Glomerular visceral epithelial cell (primary cell): ENCODE measurements at regions not wholly inside any gene's neighbourhood (a gene's known extent, or its start where the extent isn't known, plus 50 kb on each side); places are given as distances from the start of the nearest gene placed in this dataset.
"Not testable (repeated sequence)": the region's sequence is repeated elsewhere in the genome, so short reads cannot be mapped to it uniquely, and the experiment has no call there.

Source experiments
- DNase-seq: peaks from one replicate; pipeline ENCODE4 v3.0.0-alpha.2; 2016; ENCODE audit errors: extremely low spot score

DNA sequence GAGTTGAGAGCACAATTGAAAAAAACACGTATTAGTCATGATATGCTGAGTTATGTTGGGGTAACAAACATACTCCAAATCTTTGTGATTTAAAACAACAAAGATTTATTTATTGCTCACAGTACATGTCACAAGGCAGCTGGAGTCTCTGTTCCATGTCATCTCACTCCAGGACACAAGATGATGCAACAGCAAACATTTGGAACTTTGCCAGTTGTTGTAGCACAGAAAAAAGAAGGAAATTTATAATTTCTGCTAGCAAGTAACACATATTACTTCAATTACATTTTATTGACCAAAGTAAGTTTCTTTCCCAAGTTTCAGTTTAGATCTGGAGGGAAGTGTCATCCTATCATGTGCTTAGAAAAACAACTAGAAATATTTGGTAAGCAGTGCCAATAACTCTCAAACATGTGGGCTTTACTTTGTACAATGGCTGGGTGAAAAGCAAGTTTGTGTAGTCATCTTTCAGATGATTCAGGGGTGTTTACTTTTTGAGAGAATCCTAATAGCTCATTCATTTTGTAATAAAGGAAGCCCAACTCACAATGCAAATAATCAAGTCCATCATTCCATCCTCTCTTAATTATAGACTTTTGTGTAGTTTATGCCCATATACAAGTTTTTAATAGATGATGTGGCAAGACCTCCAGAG, 452.3 kb downstream of the ZIC3 start:
- DNase-seq, result no peak

DNA sequence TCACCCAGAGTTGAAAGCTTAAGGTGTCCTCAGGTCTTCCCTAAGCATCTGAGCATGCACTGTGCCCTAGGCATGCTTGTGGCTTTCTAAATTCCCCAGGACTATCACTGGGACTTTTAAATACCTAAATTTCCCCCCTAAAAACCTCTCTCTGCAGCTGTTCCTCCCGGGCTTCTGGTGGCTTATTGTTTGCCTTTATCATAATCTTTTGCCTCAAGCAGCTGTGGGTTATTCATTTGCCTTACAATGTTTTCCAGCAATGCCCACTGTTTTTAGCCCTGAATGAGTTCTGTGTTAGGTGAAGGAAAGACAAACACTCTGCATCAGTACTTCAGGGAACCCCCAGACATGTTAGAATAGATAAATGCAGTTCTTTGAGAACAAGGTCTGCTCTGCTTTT, 455.0 kb downstream of the ZIC3 start:
- no peak for DNase-seq

DNA sequence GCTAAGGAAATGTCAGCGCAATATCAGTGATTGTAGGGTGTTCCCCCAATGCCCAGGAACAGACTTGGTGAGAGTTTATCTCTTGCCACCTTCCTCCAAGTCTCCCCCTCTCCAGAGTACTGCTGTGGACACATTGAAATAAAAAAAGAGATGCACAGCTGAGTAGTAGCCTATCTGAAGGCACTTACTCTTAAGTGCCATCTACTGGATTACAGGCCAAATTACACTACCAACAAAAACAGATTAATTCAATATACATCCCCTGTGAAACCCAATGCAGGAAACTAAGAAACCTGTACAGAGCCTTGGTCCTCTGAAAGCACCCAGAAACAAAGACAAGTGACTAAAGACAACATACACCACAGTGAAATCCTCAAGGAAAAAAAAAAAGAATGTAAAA, 460.3 kb downstream of the ZIC3 start:
- no peak for DNase-seq

DNA sequence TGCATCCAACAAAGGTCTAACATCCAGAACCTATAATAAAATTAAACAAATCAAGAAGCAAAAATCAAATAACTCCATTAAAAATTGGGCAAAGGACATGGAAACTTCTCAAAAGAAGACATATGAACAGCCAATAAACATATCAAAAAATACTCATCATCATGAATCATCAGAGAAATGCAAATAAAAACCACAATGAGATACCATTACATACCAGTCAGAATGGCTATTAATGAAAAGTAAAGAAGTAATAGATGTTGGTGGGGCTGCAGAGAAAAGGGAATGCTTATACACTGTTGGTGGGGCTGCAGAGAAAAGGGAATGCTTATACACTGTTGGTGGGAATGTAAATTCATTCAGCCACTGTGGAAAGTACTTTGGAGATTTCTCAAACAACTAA, 465.8 kb downstream of the ZIC3 start:
- DNase-seq, result no peak

DNA sequence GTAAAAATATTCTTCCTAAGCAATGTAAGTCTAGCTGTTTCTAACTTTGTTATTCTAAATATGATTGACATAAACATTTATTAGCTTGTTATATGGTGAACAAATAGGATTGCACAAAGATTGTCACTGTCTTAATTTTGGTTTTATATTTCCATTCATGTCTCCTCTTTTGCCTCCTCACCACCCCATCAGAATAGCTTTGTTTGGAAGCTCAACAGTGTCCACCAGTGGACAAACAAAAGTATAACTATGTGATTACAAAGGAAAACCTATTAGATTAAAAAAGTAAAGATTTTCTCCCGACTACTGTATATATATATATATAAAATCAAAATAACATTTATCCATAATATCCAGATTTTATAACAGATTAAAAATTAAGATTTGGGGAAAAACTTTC, 468.2 kb downstream of the ZIC3 start:
- DNase-seq, result no peak

DNA sequence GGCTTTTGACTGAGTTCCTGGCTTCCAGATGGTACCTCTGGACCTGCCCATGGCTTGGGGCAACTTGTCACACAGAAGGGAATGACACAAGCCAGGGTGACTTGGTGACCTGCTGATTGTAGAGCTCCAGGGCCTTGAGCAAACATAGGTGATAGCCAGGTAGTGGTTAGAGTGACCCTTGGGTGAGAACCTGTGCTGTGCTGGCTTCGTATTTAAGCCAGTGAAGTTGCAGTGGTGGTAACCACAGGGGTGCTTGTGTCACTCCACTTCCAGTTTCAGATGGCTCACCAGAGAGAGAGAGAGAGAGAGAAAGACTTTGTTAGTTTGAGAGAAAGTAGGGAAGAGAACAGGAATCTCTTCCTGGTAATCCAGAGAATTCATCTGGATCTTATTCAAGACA, 471.6 kb downstream of the ZIC3 start:
- DNase-seq, result no peak

DNA sequence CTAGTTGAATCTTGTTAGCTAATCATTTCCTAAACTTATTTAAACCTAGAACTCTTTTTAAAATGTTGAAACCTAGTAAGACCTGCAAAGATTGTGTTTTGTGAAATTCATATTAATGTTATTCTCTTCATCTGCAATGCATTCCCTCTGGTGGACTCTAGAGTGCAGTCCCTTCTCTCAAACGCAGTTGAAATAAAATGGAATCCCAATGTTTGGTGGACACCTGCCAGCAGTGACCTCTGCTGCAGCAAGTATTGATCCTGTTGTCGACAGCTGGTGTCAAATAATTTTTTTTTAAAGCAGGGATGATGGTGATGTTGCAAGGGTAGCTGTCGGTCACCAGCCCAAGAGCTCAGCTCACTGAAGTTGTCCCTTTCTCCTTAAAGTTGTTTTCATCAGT, 492.0 kb downstream of the ZIC3 start:
- DNase-seq, result no peak

DNA sequence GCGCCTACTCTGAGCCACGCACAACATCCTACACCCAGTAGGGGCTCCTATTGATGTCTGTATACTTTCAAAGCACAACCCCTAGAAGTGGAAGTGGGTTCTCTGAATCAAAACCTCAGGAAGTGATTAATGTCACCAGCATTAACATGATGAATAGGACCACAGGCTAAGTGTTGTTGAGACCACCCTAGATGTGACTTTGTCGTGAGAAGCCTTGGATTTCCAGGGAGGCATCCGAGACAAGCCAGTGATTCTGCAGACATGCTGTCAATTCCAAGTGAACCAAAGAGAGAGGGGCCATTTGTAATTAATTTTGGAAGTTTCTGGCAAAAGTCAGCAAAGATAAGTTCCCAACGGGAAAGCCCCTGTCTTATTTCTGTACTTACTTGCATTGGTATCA, 493.0 kb downstream of the ZIC3 start:
- DNase-seq, result no peak

DNA sequence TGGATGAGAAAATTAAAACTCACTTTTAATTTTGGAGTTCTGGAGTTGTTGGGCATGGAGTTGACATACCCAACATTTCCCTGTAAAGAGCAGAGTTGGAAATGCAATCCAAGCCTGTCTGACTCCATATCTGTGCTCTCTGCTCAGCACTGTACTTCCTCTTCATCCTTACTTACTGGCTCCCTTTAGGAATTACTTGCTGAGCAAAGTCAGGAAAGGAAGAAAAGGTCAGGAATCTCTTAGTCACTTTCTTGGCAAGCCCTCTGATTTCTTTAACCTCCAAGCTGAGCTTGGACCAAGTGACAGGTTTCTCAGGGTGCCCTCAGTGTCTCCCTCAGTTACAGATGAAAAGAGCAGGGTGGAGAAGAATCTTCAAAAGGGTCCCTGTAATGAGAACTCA, 501.5 kb downstream of the ZIC3 start:
- DNase-seq, result no peak

DNA sequence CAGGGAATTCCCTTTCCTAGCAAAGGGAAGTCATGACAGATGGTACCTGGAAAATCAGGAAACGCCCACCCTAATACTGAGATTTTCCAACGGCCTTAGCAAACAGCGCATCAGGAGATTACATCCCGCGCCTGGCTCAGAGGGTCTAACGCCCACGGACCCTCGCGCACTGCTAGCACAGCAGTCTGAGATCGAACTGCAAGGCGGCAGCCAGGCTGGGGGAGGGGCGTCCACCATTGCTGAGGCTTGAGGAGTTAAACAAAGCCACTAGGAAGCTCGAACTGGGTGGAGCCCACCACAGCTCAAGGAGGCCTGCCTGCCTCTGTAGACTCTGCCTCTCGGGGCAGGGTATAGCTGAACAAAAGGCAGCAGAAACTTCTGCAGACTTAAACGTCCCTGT, 507.7 kb downstream of the ZIC3 start:
- DNase-seq, result no peak

DNA sequence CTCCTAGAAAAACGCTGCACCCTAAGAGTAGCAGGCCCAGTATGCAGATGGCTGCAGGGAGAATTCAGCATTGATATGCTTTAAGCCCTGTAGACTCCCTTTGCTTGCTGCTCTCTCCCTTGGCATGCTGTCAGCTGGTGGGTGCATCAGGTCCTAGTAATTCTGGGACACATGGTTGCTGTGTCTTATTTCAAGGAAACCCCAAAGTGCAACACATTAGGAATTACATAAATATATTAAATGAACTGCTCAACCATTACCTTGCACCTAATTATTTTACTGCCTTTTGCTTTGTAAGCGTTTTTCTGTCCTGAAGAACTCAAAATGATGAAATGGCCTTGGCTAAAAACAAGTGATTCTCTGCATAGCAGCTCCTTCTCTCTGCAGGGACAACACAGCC, 516.3 kb downstream of the ZIC3 start:
- no peak for DNase-seq

DNA sequence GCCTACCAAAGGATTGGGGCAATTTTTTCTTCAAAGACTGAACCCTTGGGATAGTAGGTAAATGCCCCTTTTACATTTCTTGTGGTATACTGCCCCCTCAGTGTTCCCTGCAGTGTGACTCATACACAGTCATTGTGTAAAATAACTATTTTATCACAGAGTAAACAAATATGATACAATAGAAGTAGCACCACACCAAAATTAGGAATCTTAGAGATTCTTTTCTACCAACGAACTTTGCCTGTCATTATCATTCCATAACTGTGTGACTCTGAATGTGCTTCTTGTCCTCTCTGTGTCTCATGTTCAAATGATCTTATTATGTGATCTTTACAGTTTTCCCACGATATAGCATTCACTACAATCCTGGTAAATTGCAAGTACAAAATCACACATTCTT, 517.0 kb downstream of the ZIC3 start:
- no peak for DNase-seq

DNA sequence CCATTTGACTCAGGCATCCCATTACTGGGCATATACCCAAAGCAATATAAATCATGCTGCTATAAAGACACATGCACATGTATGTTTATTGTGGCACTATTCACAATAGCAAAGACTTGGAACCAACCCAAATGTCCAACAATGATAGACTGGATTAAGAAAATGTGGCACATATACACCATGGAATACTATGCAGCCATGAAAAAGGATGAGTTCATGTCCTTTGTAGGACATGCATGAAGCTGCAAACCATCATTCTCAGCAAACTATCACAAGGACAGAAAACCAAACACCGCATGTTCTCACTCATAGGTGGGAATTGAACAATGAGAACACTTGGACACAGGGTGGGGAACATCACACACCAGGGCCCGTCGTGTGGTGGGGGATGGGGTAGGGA, 545.0 kb downstream of the ZIC3 start:
- not testable (repeated sequence) for DNase-seq

DNA sequence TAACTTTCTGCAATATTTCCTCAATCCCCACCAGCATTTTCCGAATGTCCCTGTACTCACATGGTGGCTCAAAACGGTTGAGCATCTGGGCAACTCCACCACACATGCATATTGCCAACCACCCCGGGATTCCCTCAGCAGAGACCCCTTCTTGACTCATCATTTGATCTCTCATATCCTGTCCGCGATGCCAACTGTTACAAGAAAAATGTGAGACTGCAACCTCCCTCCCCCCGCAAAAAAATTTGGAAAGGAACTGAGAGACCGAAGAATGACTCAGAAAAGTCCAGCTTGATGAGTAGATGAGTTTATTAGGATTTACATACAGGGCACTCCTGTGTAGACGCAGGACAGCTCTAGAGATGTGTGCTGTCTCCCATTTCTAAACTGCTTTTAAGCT, 561.4 kb downstream of the ZIC3 start:
- no peak for DNase-seq

DNA sequence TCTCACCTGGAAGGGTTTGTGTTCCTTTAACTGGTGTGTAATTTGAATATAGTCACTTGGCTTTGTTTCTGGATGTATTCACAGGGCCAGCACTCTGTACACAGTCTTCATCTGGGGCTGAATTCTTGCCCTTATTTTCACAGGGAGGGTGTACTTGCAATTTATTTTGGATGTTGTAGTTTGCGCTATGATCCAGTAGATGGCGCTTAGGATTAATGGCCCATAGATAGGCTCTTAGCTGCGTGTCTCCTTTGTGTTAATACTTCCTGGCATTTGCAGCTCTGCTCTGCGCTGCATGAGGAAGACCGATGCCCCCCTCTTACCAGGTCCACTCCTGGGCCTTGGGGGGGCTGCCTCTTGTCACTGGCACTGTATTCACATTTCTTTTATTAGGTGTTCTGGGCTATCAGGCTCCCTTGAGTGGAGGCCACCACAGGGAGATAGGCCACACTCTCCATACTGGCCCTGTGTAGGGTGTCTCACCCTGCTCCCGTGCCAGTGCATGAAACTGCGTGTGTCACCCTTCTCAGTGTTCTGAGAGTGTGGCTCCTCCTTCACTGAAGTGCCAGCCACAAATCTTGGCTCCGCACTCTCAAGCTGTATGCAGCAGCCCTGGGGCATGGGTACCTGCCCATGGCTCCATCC, 562.2 kb downstream of the ZIC3 start:
- DNase-seq, result peak; percentile 1

DNA sequence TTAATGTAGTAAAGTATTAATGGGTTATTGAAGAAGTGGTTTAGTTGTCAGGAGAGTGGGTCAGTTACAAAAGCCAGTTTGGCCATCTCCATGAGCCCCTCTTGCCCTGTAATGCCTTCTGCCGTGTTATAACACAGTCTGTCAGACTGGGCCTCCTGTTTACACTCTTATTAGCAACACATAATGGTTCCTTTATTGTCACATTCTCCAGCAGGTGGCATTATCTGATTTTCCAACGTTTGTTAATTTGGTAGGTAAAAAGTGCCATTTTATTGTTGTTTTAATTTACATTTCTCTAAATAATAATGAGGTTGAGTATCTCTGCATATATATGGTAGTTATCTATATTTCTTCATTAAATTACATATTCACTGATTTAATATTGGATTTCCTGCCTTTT, 560.8 kb downstream of the FGF13 start:
- DNase-seq, result no peak

DNA sequence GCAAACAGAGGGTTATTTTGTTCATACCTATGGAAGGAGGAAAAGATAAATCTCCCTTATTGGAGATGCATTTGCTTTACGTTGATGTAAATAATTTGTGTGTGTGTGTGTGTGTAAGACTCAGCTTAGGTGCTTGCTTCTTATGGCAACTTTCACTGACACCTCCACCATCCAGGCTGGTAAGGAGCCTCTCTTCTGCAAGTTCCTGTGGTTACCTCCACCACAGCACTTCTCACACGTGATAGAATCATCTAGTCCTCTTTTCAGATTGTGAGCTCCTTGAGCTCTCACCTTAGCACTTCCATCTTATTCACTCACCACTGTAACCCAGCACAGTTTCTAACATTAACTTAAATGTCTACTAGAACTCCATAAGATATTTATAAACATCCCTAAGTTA, 553.7 kb downstream of the FGF13 start:
- no peak for DNase-seq

DNA sequence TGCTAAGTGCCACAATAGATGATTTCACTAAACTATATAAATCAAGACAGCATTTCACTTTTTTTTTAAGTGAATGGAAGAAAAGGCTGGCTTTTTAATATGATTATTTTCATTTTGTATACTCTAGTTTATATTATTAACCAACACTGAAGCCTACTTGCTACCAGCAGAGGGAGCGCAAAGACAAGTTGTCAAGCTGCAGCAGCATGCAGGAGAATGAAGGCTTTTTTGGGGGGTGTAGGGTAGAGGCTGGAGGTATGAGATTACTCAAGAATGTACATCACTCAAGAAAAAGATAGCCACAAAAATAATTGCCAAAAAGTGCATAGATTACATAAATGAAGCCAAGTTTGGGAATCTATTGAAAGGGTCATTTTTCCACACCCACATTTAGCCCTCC, 519.5 kb downstream of the FGF13 start:
- DNase-seq, result no peak

DNA sequence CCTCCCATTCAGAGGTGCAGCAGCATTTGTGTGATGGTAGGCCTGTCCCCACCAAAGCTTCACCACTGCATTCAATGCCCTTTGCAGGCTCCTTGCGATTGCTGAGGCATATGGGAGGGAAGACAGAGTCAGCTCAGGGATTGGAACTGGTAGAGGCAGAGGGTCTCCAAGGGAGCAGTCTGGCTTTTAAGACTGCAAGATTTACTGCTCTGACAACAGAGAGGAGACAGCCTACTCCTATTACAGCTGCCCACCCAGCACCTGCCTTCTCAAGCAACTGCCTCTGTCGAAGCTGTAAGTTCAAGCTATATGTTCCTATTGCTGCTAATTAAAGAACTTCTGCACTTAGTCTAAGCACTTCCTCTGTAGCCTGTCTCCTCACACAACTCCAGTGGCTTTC, 481.8 kb downstream of the FGF13 start:
- no peak for DNase-seq

DNA sequence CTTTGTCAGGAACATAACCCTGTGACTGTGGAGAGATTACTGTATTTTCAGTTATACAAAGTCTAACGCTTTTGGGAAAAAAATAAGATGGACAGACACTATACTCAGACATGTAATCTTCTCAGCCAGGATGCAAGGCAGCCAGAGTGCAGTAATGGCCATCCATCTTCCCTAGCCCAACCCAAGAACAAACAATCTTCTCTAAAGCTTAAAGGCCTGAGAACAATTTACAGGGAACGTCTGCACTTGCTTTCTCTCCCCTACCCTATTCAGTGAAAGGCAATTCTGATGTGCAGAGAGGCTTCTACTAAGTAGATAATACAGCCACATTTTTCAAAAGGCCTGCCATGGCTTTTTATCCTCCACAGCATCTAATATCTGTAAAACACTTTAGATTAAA, 471.3 kb downstream of the FGF13 start:
- no peak for DNase-seq

DNA sequence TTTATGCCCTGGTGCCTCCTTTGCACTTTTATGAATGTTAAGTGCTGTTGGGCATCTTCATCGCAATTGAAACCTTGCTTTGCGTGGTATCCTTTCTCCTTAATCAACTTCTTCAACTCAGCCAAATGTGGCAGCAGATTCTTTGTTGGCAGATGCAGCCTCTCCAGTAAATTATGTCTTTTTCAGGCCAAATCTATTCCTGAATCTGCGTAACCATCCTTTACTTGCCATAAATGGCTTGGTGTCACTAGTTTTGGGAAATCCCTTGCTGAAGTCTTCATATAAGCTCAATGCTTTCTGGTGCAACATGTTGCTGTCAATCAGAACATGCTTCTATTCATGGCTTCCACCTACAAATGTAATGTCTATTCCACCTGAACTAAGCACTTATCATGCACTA, 457.5 kb downstream of the FGF13 start:
- no peak for DNase-seq

DNA sequence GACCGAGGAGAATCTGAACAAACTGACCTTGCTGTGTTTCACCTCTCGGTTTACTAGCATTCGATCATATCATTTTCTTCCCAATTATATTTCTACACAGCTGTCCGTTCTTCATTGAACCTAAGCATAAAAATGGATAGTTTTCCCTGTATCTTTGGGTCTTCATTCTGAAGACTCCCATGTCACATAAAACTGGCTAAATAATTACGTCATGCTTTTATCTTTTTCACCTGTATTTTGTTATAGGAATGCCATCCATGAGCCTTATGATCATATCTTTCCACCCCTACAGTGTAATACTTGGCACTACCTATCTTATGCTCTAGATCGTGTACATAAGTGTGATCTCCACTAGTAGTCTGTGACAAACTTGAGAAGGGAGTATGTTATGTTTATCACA, 456.1 kb downstream of the FGF13 start:
- no peak for DNase-seq

DNA sequence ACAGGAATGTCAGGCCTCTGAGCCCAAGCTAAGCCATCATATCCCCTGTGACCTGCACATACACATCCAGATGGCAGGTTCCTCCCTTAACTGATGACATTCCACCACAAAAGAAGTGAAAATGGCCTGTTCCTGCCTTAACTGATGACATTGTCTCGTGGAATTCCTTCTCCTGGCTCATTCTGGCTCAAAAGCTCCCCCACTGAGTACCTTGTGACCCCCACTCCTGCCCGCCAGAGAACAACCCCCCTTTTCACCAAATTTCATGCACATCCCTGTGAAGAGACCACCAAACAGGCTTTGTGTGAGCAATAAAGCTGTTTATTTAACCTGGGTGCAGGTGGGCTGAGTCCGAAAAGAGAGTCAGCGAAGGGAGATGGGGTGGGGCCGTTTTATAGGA, 447.4 kb downstream of the FGF13 start:
- DNase-seq, result not testable (repeated sequence)

DNA sequence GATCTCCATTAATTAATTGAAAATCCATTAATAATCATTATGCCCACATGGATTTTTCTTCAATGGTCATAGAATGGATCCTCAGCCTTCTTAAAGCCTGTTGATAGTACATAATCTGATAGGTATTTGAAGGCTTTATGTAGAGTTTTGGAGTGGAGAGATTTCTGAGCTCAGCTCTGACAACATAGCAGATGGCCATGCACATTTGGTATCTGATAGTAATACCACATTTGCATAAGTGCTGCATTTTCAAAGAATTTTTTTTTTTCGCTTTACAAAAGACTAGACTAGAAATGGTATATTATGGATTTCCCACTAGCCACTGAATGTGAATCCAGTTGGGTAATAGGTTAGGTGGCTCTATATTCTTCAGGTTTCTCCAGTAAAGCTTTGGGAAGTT, 440.6 kb downstream of the FGF13 start:
- DNase-seq, result no peak
